CD8-positive, alpha-beta memory T cell (primary cell): ENCODE measurements at regions not wholly inside any gene's neighbourhood (a gene's known extent, or its start where the extent isn't known, plus 50 kb on each side); places are given as distances from the start of the nearest gene placed in this dataset.

Experiments used
- CTCF ChIA-PET: fragments of 350-600 bp; sonication (Branson Sonifier 250); formaldehyde crosslinking; loops from one replicate; lab custom pipeline; 2021; ENCODE audit warnings: antibody characterized with exemption; lab: Charles Lee
- POLR2A ChIA-PET: fragments of 350-600 bp; sonication (Branson Sonifier 250); formaldehyde crosslinking; loops from one replicate; lab custom pipeline; 2021; ENCODE audit warnings: antibody characterized with exemption; lab: Charles Lee
- DNase-seq, 5 donors: peaks; one replicate each; pipeline versions ENCODE4 v3.0.0 to v3.0.0-alpha.2; 2020 to 2022; ENCODE audit warnings: mixed read lengths in 1 of 5
- H3K27ac ChIP-seq: one replicate; pipeline ENCODE4 v1.7.0; 2013; ENCODE audit warnings: low read depth, mild to moderate bottlenecking, low read length, moderate library complexity
- H3K27me3 ChIP-seq: 2 replicates; pipeline ENCODE4 v1.7.0; 2013; ENCODE audit warnings: low read length, mild to moderate bottlenecking; ENCODE audit not compliant: insufficient read depth, poor library complexity, severe bottlenecking
- H3K36me3 ChIP-seq: 2 replicates; pipeline ENCODE4 v1.7.0; 2013; ENCODE audit warnings: mild to moderate bottlenecking, low read length, moderate library complexity; ENCODE audit not compliant: insufficient read depth
- H3K4me1 ChIP-seq: 2 replicates; pipeline ENCODE4 v1.7.0; 2013; ENCODE audit warnings: mild to moderate bottlenecking, low read length, moderate library complexity; ENCODE audit not compliant: insufficient read depth
- H3K4me3 ChIP-seq: 2 replicates; pipeline ENCODE4 v1.7.0; 2013; ENCODE audit warnings: mild to moderate bottlenecking, low read length
- H3K9me3 ChIP-seq: 2 replicates; pipeline ENCODE4 v1.7.0; 2013; ENCODE audit warnings: mild to moderate bottlenecking, low read length
- H3K27ac Mint-ChIP-seq, 8 donors: one replicate each; pipeline ENCODE4 v1.8.0; 2020 to 2021; ENCODE audit warnings: mixed read lengths in 8 of 8, mild to moderate bottlenecking in 6 of 8, inconsistent platforms in 3 of 8, moderate library complexity in 3 of 8
- H3K27me3 Mint-ChIP-seq, 2 donors: one replicate each; pipeline ENCODE4 v1.8.0; 2020 to 2021; ENCODE audit warnings: mixed read lengths in 2 of 2, mild to moderate bottlenecking in 1 of 2, moderate library complexity in 1 of 2
- H3K36me3 Mint-ChIP-seq, 3 donors: one replicate each; pipeline ENCODE4 v1.8.0; 2020 to 2021; ENCODE audit warnings: mixed read lengths in 3 of 3, inconsistent platforms in 1 of 3, mild to moderate bottlenecking in 1 of 3
- H3K4me1 Mint-ChIP-seq, 3 donors: one replicate each; pipeline ENCODE4 v1.8.0; 2020 to 2021; ENCODE audit warnings: mixed read lengths in 3 of 3, inconsistent platforms in 1 of 3, mild to moderate bottlenecking in 1 of 3
- H3K4me3 Mint-ChIP-seq, 7 donors: one replicate each; pipeline ENCODE4 v1.8.0; 2020 to 2021; ENCODE audit warnings: mixed read lengths in 7 of 7, mild to moderate bottlenecking in 6 of 7, moderate library complexity in 4 of 7, inconsistent platforms in 2 of 7
- H3K9me3 Mint-ChIP-seq, 5 donors: one replicate each; pipeline ENCODE4 v1.8.0; 2020 to 2022; ENCODE audit warnings: mixed read lengths in 5 of 5, mild to moderate bottlenecking in 3 of 5, moderate library complexity in 2 of 5, inconsistent platforms in 1 of 5

DNA sequence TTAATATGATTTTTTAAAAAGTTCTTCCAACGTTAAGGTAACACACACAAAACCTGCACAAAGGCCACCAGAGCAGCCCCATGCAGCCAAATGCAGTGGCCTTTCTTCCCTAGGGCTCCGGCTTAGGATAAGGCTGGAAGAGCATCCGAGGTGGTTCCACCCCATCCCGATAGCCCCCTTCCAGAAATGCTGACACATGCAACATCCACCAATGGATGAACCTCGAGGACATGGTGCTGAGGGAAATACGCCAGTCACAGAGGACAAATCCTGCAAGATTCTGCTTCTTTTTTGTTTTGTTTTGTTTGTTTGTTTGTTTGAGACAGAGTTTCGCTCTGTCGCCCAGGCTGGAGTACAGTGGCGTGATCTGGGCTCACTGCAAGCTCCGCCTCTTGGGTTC, 199.3 kb upstream of the NSMCE3 start:
- no peaks in the 10 kb centered on the region for H3K9me3 ChIP-seq
- no peak overlapping the region for H3K27ac ChIP-seq
- Mint-ChIP-seq H3K9me3 (no peaks in the 10 kb centered on the region), H3K36me3 (no peaks in the 10 kb centered on the region), H3K27me3 (peaks cover 5 to 8% of the 10 kb centered on the region in 2 donors), H3K27ac (no peak overlapping the region), H3K4me1 (no peaks in the 10 kb centered on the region), H3K4me3 (no peak overlapping the region)
- no peaks in the 10 kb centered on the region for H3K36me3 ChIP-seq
- no peaks in the 10 kb centered on the region for H3K27me3 ChIP-seq
- CTCF ChIA-PET, result no interaction called here
- H3K4me3 ChIP-seq, result no peak overlapping the region
- no peak for DNase-seq
- POLR2A ChIA-PET, result no interaction called here
- no peaks in the 10 kb centered on the region for H3K4me1 ChIP-seq

DNA sequence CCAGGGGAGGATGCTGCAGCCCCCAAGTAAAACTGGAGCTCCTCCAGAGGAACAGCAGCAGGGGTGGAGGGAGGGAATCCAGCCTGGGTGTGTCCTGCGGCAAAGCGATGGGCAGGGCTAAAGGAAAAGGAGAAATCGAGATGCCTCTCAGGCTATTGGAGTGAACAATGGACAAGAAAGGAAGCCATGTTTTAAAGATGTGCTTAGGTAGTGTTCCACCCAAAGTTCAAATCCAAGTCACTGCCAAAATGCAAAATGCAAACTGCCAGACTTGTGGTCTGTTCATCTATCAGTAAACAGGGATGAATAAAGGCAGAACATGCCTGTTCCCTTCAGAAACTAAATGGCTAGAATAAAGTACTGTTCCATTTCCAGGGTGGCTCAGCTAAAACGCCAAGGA, 197.5 kb upstream of the NSMCE3 start:
- CTCF ChIA-PET, result no interaction called here
- Histone ChIP-seq H3K4me1 (no peaks in the 10 kb centered on the region), H3K9me3 (no peaks in the 10 kb centered on the region), H3K27ac (no peak overlapping the region), H3K27me3 (no peaks in the 10 kb centered on the region), H3K36me3 (no peaks in the 10 kb centered on the region), H3K4me3 (no peak overlapping the region)
- no peaks in the 10 kb centered on the region for H3K9me3 Mint-ChIP-seq
- H3K27ac Mint-ChIP-seq, result no peak overlapping the region
- POLR2A ChIA-PET, result no interaction called here
- peaks cover 5 to 8% of the 10 kb centered on the region in 2 donors for H3K27me3 Mint-ChIP-seq
- H3K4me3 Mint-ChIP-seq, result no peak overlapping the region
- DNase-seq, result no peak
- no peaks in the 10 kb centered on the region for H3K36me3 Mint-ChIP-seq
- no peaks in the 10 kb centered on the region for H3K4me1 Mint-ChIP-seq

DNA sequence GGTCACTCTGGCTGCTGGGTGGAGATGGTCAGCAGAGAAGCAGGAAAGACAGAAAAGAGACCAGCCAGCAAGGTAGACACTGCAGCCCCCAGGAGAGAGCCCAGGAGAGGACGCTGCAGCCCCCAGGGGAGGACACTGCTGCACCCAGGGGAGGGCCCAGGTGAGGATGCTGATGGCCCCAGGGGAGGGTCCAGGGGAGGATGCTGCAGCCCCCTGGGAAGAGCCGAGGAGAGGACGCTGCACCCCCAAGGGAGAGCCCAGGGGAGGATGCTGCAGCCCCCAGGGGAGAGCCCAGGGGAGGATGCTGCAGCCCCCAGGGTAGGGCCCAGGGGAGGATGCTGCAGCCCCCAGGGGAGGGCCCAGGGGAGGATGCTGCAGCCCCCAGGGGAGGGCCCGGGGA, 196.7 kb upstream of the NSMCE3 start:
- Histone ChIP-seq H3K9me3 (no peaks in the 10 kb centered on the region), H3K27me3 (no peaks in the 10 kb centered on the region), H3K4me1 (no peaks in the 10 kb centered on the region), H3K4me3 (no peak overlapping the region), H3K27ac (no peak overlapping the region), H3K36me3 (no peaks in the 10 kb centered on the region)
- no peak for DNase-seq
- POLR2A ChIA-PET, result no interaction called here
- Mint-ChIP-seq H3K9me3 (no peaks in the 10 kb centered on the region), H3K36me3 (no peaks in the 10 kb centered on the region), H3K4me1 (no peaks in the 10 kb centered on the region), H3K27me3 (peaks cover 8 to 9% of the 10 kb centered on the region in 2 donors), H3K27ac (no peak overlapping the region), H3K4me3 (no peak overlapping the region)
- CTCF ChIA-PET, result no interaction called here

DNA sequence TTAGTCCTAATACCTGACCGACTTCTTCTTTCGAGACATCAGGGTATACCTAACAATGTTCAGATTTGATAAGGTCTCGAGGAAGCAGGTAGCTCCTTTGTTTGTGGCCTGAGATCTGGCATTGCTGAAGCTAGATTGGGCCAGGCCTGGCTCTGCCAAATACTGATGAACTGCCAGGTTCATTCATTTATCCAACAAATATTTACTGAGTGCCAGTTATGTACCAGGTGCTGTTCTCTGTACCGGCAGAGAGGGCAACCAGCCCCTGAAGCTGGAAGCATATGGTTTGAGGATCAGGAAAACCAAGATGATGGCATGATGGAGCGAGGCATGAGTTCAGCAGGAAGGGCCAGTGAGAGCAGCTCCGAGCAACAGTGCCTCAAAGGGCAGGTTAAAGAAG, 196.2 kb upstream of the NSMCE3 start:
- no peaks in the 10 kb centered on the region for H3K9me3 Mint-ChIP-seq

DNA sequence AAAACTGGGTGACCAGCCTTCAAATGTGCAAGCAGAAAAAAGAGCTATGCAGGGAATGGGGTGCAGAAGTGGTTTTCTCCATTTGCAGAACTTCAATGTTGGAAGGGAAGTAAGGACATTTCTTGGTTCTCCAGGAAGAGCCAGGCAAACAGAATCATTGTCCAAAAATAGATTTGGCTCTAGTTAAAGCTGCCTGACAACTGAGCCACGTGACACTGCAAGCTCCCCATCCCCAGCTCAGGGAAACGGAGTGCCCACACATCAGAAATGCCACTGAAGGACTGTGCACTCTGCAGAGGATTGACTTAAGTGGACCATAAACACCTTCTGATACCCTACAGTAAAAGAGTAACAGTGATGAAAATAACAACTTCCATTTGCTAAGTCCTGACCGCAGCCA, 195.6 kb upstream of the NSMCE3 start:
- no peak for DNase-seq
- ChIA-PET CTCF (no interaction called here), POLR2A (no interaction called here)
- no peaks in the 10 kb centered on the region for H3K36me3 Mint-ChIP-seq
- H3K27ac Mint-ChIP-seq, result no peak overlapping the region
- H3K4me3 Mint-ChIP-seq, result no peak overlapping the region
- Histone ChIP-seq H3K27ac (no peak overlapping the region), H3K4me1 (no peaks in the 10 kb centered on the region), H3K9me3 (no peaks in the 10 kb centered on the region), H3K27me3 (no peaks in the 10 kb centered on the region), H3K4me3 (no peak overlapping the region), H3K36me3 (no peaks in the 10 kb centered on the region)
- H3K4me1 Mint-ChIP-seq, result no peaks in the 10 kb centered on the region
- H3K27me3 Mint-ChIP-seq, result peaks cover 6 to 9% of the 10 kb centered on the region in 2 donors
- no peaks in the 10 kb centered on the region for H3K9me3 Mint-ChIP-seq

More for the DNA sequence above, 196.2 kb upstream of the NSMCE3 start:
- Mint-ChIP-seq H3K27me3 (peaks cover 8 to 9% of the 10 kb centered on the region in 2 donors), H3K4me1 (no peaks in the 10 kb centered on the region), H3K4me3 (no peak overlapping the region), H3K27ac (no peak overlapping the region), H3K36me3 (no peaks in the 10 kb centered on the region)
- Histone ChIP-seq H3K27me3 (no peaks in the 10 kb centered on the region), H3K36me3 (no peaks in the 10 kb centered on the region), H3K4me3 (no peak overlapping the region), H3K4me1 (no peaks in the 10 kb centered on the region), H3K27ac (no peak overlapping the region), H3K9me3 (no peaks in the 10 kb centered on the region)
- ChIA-PET CTCF (no interaction called here), POLR2A (no interaction called here)
- no peak for DNase-seq

DNA sequence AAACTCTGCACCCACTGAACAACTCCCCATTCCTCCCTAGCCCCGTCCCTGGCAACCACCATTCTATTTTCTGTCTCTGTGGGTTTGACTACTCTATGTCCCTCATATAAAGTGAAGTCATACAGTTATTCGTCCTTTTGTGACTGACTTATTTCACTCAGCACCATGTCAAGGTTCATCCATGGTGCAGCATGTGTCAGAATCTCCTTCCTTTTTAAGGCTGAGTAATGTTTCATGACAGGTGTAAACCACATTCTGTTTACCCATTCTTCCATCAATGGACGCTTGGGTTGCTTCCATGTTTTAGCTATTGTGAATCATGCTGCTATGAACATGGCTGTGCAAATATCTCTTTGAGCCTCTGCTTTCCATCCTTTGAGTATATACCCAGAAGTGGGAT, 192.3 kb upstream of the NSMCE3 start:
- Mint-ChIP-seq H3K36me3 (no peaks in the 10 kb centered on the region), H3K27me3 (peaks cover 4 to 11% of the 10 kb centered on the region in 2 donors), H3K27ac (no peak overlapping the region), H3K4me3 (no peak overlapping the region), H3K9me3 (no peaks in the 10 kb centered on the region), H3K4me1 (no peaks in the 10 kb centered on the region)
- H3K4me3 ChIP-seq, result no peak overlapping the region
- ChIA-PET POLR2A (no interaction called here), CTCF (no interaction called here)
- no peaks in the 10 kb centered on the region for H3K27me3 ChIP-seq
- no peak overlapping the region for H3K27ac ChIP-seq
- H3K36me3 ChIP-seq, result no peaks in the 10 kb centered on the region
- DNase-seq, result no peak
- no peaks in the 10 kb centered on the region for H3K9me3 ChIP-seq
- no peaks in the 10 kb centered on the region for H3K4me1 ChIP-seq

DNA sequence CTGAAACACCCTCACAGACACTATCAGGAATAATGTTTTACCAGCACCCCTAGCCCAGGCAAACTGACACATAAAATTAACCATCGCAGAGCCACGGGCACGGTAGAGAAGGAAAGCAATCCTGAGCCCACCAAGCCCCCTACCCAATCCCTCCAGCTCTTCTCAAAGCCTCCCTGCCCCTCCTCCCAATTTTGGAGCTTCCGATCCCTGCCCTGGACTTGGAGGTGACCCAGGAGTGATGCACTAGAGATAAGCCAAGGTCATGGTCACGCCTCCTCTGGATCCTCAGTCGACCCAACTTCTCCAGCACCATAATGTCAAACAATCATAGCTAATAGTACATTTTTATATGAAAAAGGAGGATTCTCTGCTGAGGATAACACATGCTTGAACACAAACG, 188.7 kb upstream of the NSMCE3 start:
- Mint-ChIP-seq H3K27ac (no peak overlapping the region), H3K4me1 (peaks cover 2 to 8% (median 6%) of the 10 kb centered on the region in 3 donors), H3K9me3 (no peaks in the 10 kb centered on the region), H3K4me3 (no peak overlapping the region), H3K36me3 (no peaks in the 10 kb centered on the region), H3K27me3 (peaks cover 4 to 12% of the 10 kb centered on the region in 2 donors)
- H3K4me3 ChIP-seq, result no peak overlapping the region
- H3K27ac ChIP-seq, result no peak overlapping the region
- DNase-seq, result no peak
- H3K36me3 ChIP-seq, result no peaks in the 10 kb centered on the region
- no peaks in the 10 kb centered on the region for H3K4me1 ChIP-seq
- POLR2A ChIA-PET, result no interaction called here
- CTCF ChIA-PET, result no interaction called here
- no peaks in the 10 kb centered on the region for H3K27me3 ChIP-seq
- H3K9me3 ChIP-seq, result no peaks in the 10 kb centered on the region

DNA sequence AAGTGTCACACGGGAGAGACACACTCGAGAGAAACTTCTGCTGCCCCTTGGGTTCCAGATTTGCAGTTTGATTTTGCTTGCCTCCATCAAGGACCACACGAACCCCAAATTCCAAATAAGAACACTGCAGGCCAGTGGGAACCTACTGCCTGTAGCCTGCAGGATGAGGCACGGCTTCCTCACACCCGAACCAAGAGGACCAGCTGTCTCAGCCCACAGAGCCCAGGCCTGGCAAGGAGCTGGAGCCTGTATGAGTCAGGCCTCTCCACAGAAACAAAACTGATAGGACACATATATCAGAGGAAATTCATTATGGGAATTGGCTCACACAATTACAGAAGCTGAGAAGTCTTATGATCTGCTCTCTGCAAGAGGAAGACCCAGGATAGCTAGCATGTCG, 188.1 kb upstream of the NSMCE3 start:
- Histone ChIP-seq H3K36me3 (no peaks in the 10 kb centered on the region), H3K9me3 (no peaks in the 10 kb centered on the region), H3K4me1 (no peaks in the 10 kb centered on the region), H3K27me3 (no peaks in the 10 kb centered on the region), H3K4me3 (no peak overlapping the region), H3K27ac (no peak overlapping the region)
- ChIA-PET CTCF (no interaction called here), POLR2A (no interaction called here)
- Mint-ChIP-seq H3K4me1 (peaks cover 8 to 15% (median 12%) of the 10 kb centered on the region in 3 donors), H3K36me3 (no peaks in the 10 kb centered on the region), H3K27me3 (peaks cover 4 to 12% of the 10 kb centered on the region in 2 donors), H3K4me3 (no peak overlapping the region), H3K9me3 (no peaks in the 10 kb centered on the region), H3K27ac (no peak overlapping the region)
- DNase-seq, result no peak

DNA sequence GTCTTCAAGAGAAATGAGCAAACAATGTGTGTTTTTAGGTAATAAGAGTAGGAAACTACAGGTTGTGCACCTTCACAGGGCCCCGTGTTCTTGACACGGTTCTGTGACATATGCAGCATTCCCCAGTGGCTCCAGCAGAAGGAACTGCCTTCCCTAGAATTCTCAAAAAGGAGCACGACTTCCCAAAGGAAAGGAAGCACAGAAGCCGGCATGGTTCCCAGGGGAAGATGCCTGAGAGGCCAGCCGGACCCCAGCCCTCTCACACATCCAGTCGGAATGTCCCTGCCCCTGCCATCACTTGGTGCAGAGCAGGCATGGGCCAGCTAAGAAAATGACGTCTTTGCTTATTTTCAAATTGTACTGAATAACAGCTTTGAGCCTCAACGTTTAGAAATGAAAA, 187.3 kb upstream of the NSMCE3 start:
- Mint-ChIP-seq H3K27ac (no peak overlapping the region), H3K4me1 (peaks cover 10 to 17% (median 16%) of the 10 kb centered on the region in 3 donors), H3K27me3 (peaks cover 4 to 12% of the 10 kb centered on the region in 2 donors), H3K4me3 (no peak overlapping the region), H3K36me3 (no peaks in the 10 kb centered on the region), H3K9me3 (no peaks in the 10 kb centered on the region)
- ChIA-PET CTCF (no interaction called here), POLR2A (no interaction called here)
- Histone ChIP-seq H3K4me1 (no peaks in the 10 kb centered on the region), H3K36me3 (no peaks in the 10 kb centered on the region), H3K9me3 (no peaks in the 10 kb centered on the region), H3K27ac (no peak overlapping the region), H3K4me3 (no peak overlapping the region), H3K27me3 (no peaks in the 10 kb centered on the region)
- DNase-seq, result no peak
